AG04450 (cell line): ENCODE measurements at regions not wholly inside any gene's neighbourhood (a gene's known extent, or its start where the extent isn't known, plus 50 kb on each side); places are given as distances from the start of the nearest gene placed in this dataset.

Source experiments
- CTCF ChIA-PET: fragments of 300-600, 350-600 bp; formaldehyde crosslinking; extraction: SDS; loops from one replicate; lab custom pipeline; 2022; ENCODE audit warnings: antibody characterized with exemption, inconsistent platforms; lab: Charles Lee
- POLR2A ChIA-PET: fragments of 350-600 bp; formaldehyde crosslinking; extraction: SDS; loops from one replicate; lab custom pipeline; 2021; ENCODE audit warnings: antibody characterized with exemption, inconsistent platforms; lab: Yijun Ruan, JAX
- DNase-seq: peaks from one replicate; pipeline ENCODE4 v3.0.0-alpha.2; 2011; ENCODE audit warnings: low read depth, low spot score
- H3K27ac ChIP-seq: one replicate; pipeline ENCODE4 v1.5.1; 2012; ENCODE audit warnings: low read depth, low read length, control low read depth
- H3K27me3 ChIP-seq: one replicate; pipeline ENCODE4 v1.6.0; 2012; ENCODE audit warnings: low read length; ENCODE audit not compliant: control insufficient read depth, insufficient read depth
- H3K4me3 ChIP-seq: 2 replicates; pipeline ENCODE4 v1.5.1; 2011; ENCODE audit warnings: mild to moderate bottlenecking, low read depth, low read length, control low read depth
- H3K9me3 ChIP-seq: 2 replicates; pipeline ENCODE4 v1.5.1; 2012; ENCODE audit warnings: low read length; ENCODE audit not compliant: control insufficient read depth, insufficient read depth
- CTCF ChIP-seq: IDR thresholded peaks from 2 replicates; pipeline ENCODE4 v1.5.1; 2011; ENCODE audit warnings: low read depth, low read length, control low read depth, inconsistent platforms

GRCh38 chr13:29696606-29697005 lies 101.1 kb upstream of the SLC7A1 start:
- H3K27me3 ChIP-seq = no peaks in the 10 kb centered on the region

DNA sequence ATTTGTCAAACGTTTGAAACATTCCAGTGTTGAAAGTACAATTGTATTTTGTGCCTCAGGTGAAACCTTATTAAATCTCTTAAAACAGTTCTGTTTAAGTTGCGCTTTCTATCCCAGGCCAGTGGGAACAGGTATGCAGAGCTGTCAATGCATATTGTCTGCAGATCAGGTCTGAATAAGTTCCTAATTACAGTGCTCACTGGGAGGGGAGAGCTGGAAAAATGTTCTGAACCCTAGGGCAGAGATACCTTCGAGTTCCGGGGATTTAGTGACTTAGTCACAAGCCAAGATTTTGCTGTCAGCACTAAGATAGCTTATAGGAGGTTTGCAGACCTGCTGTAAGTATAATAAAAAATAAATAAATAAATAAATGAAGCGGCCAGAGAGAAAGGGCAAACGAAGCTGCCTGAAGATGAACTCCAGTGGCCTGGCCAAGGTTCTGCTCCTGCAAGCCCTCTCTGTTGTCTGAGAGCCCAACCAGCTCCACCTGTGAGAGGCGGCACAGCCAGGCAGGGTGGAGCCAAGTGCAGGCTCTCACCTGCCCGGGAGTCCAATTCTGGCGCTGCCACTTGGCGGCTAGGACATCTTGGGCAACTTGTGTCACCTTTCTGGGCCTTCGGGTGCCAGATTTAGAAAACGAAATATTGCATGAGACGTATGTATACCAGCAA lies 97.9 kb upstream of the SLC7A1 start:
- H3K27ac ChIP-seq = no peak overlapping the region
- TF ChIP-seq CTCF = no peak
- peaks cover 7% of the 10 kb centered on the region for H3K27me3 ChIP-seq
- H3K4me3 ChIP-seq = no peak overlapping the region
- ChIA-PET POLR2A (no interaction called here), CTCF (no interaction called here)
- DNase-seq = no peak
- H3K9me3 ChIP-seq = no peaks in the 10 kb centered on the region

More at GRCh38 chr13:29696606-29697005, 101.1 kb upstream of the SLC7A1 start:
- H3K27ac ChIP-seq = no peak overlapping the region
- no peak for TF ChIP-seq CTCF
- H3K4me3 ChIP-seq = no peak overlapping the region
- POLR2A ChIA-PET = no interaction called here
- no peak for DNase-seq
- no peaks in the 10 kb centered on the region for H3K9me3 ChIP-seq
- CTCF ChIA-PET = no interaction called here

DNA sequence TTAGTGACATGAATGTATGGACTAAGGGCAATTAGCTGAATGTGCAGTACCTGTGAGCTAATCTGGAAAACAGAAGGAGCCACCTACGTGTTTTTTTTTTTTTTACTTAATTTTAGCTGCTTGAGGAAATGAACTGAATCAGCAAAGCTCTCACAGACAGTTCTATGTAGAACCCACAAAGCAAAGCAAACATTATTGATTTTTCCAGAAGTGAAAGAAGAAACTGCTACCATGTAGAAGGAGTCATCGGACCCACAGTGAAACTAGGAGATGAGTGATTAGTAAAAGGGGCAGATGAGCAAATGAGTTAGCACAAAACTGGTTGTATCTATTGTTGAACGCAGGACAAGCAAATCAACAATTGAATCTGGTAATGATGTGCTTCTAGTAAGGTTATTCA lies 94.1 kb upstream of the SLC7A1 start:
- DNase-seq = no peak
- CTCF ChIA-PET = no interaction called here
- no peak overlapping the region for H3K4me3 ChIP-seq
- H3K27me3 ChIP-seq = peaks cover 7% of the 10 kb centered on the region
- H3K9me3 ChIP-seq = no peaks in the 10 kb centered on the region
- POLR2A ChIA-PET = no interaction called here
- TF ChIP-seq CTCF = no peak
- no peak overlapping the region for H3K27ac ChIP-seq

GRCh38 chr13:29688193-29688592 lies 92.7 kb upstream of the SLC7A1 start:
- H3K4me3 ChIP-seq = no peak overlapping the region
- TF ChIP-seq CTCF = no peak
- peaks cover 7% of the 10 kb centered on the region for H3K27me3 ChIP-seq
- CTCF ChIA-PET = no interaction called here
- no peaks in the 10 kb centered on the region for H3K9me3 ChIP-seq
- H3K27ac ChIP-seq = no peak overlapping the region
- POLR2A ChIA-PET = no interaction called here
- no peak for DNase-seq

GRCh38 chr13:29684441-29684840 lies 89.0 kb upstream of the SLC7A1 start:
- peaks cover 13% of the 10 kb centered on the region for H3K27me3 ChIP-seq
- no peak overlapping the region for H3K27ac ChIP-seq
- no peak overlapping the region for H3K4me3 ChIP-seq
- TF ChIP-seq CTCF = no peak
- no peak for DNase-seq
- POLR2A ChIA-PET = no interaction called here
- H3K9me3 ChIP-seq = no peaks in the 10 kb centered on the region
- CTCF ChIA-PET = no interaction called here
